Peyer's patch (tissue), 4 donors: ENCODE measurements at regions not wholly inside any gene's neighbourhood (a gene's known extent, or its start where the extent isn't known, plus 50 kb on each side); places are given as distances from the start of the nearest gene placed in this dataset.

ENCODE experiments used
- DNase-seq, 3 donors: peaks; one replicate each; pipeline ENCODE4 v3.0.0-alpha.2; 2017 to 2019
- H3K27ac ChIP-seq, 4 donors: fragments of 200-600 bp; sonication (generic); one replicate each; pipeline ENCODE4 v1.5.1; 2016 to 2019
- H3K27me3 ChIP-seq, 2 donors: fragments of 200-600 bp; sonication (generic); one replicate each; pipeline ENCODE4 v1.5.1; 2019
- H3K36me3 ChIP-seq, 3 donors: fragments of 200-600 bp; sonication (generic); one replicate each; pipeline ENCODE4 v1.5.1; 2016 to 2019
- H3K4me1 ChIP-seq, 4 donors: fragments of 200-600 bp; sonication (generic); one replicate each; pipeline ENCODE4 v1.5.1; 2016 to 2019
- H3K4me3 ChIP-seq, 4 donors: fragments of 200-600 bp; sonication (generic); 1 replicate in 3 of 4; 2 replicates in 1 of 4; pipeline ENCODE4 v1.5.1; 2016 to 2019; ENCODE audit warnings: mild to moderate bottlenecking in 1 of 4
- H3K9me3 ChIP-seq, 4 donors: fragments of 200-600 bp; sonication (generic); one replicate each; pipeline ENCODE4 v1.5.1; 2016 to 2019; ENCODE audit warnings: mild to moderate bottlenecking in 1 of 4
- POLR2A ChIP-seq, 2 donors: fragments of 450-650 bp; IDR thresholded peaks; one replicate each; pipeline ENCODE4 v1.5.1; 2017; ENCODE audit warnings: antibody characterized with exemption in 2 of 2, mild to moderate bottlenecking in 2 of 2, moderate library complexity in 2 of 2
- TF ChIP-seq, protein P1 (sequence below), 6 experiments: fragments of 450-650 bp in 4 of 6; fragments of 200-600 bp in 2 of 6; sonication (generic) in 1 of 6; IDR thresholded peaks; one replicate each; pipeline ENCODE4 v1.5.1; 2017 to 2019; ENCODE audit warnings: antibody characterized with exemption in 6 of 6, mild to moderate bottlenecking in 3 of 6, moderate library complexity in 1 of 6

DNA sequence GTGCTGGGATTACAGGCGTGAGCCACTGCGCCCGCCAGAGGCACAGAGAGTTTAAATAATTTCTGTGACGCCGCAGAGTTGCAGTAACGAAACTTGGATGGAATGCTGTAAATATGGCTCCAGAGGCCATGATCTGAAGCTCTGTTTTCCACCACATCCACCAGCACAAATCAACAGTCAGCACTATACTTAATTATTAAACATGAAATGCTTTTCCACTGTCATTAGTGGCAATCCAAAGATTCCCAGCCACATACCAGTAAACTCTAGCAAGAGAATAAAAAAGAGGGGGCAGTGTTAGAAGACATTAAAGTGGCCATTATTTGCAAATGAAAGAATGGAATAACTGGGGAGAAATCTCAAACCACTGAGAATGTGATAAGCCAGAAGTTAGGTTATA lies 242.5 kb downstream of the DIRAS2 start:
- no peak for DNase-seq
- TF ChIP-seq, protein P1, sequence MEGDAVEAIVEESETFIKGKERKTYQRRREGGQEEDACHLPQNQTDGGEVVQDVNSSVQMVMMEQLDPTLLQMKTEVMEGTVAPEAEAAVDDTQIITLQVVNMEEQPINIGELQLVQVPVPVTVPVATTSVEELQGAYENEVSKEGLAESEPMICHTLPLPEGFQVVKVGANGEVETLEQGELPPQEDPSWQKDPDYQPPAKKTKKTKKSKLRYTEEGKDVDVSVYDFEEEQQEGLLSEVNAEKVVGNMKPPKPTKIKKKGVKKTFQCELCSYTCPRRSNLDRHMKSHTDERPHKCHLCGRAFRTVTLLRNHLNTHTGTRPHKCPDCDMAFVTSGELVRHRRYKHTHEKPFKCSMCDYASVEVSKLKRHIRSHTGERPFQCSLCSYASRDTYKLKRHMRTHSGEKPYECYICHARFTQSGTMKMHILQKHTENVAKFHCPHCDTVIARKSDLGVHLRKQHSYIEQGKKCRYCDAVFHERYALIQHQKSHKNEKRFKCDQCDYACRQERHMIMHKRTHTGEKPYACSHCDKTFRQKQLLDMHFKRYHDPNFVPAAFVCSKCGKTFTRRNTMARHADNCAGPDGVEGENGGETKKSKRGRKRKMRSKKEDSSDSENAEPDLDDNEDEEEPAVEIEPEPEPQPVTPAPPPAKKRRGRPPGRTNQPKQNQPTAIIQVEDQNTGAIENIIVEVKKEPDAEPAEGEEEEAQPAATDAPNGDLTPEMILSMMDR (IDR thresholded peaks at IDR 0.05), result no peak
- TF ChIP-seq POLR2A (IDR thresholded peaks at IDR 0.05), result no peak

DNA sequence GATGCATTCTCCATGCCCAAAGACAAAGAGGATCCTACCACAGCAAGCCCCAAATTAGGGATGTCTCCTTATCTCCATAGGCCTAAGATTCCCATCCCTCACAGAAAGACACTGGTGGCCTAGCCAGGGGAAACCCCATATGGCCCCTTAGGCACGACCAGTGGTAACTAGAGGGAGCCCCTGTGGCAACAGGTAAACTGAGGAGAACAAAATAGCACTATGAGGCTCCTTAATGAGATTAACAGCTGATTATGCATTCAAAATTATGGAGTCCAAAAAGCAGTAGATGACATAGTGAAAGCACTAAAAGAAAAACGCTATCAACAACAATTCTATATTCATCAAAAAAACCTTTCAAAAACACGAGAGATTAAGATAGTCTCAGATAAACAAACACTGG lies 234.0 kb downstream of the DIRAS2 start:
- no peaks in the 10 kb centered on the region for H3K27me3 ChIP-seq
- TF ChIP-seq POLR2A (IDR thresholded peaks at IDR 0.05), result no peak
- TF ChIP-seq, protein P1 (IDR thresholded peaks at IDR 0.05), result no peak
- H3K36me3 ChIP-seq, result no peaks in the 10 kb centered on the region
- no peak overlapping the region for H3K27ac ChIP-seq
- no peak for DNase-seq
- H3K4me1 ChIP-seq, result no peaks in the 10 kb centered on the region
- peaks cover 0 to 7% (median 0%) of the 10 kb centered on the region in 4 donors for H3K9me3 ChIP-seq
- no peak overlapping the region for H3K4me3 ChIP-seq

More for the DNA sequence above, 242.5 kb downstream of the DIRAS2 start:
- H3K36me3 ChIP-seq, result no peaks in the 10 kb centered on the region
- H3K9me3 ChIP-seq, result no peaks in the 10 kb centered on the region
- no peak overlapping the region for H3K4me3 ChIP-seq
- no peaks in the 10 kb centered on the region for H3K4me1 ChIP-seq
- H3K27ac ChIP-seq, result no peak overlapping the region
- no peaks in the 10 kb centered on the region for H3K27me3 ChIP-seq

DNA sequence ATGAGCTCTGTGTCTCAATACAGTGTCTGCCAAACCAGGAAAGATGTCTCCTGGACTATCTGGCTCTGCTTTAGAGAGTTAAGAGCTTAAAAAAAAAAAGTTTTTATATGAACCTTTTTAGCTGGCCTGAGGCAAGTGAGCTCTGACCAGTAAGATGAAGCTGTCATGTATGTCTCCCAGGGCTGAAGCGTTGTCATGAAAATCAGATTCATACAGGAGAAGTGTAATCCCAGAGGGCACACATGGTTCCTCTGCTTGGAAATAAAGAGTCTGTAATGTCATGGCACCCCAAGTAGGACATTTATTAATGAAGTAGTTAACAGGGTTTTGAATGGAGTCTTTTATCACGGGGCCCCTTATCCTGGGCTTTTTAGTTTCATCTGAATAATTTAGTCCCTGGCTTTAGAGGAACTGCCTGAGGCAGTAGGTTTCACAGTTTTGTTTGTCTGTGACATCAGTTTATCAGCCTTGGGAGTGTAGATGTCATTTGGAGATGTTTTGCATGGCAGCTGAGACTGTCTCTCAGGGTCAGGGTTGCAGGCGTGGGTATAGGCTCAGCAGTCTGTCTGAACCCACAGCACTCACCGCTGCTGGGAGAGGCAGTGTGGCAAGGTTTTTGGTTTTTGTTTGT lies 223.3 kb downstream of the DIRAS2 start:
- H3K4me3 ChIP-seq, result no peak overlapping the region
- H3K4me1 ChIP-seq, result no peaks in the 10 kb centered on the region
- no peak overlapping the region for H3K27ac ChIP-seq
- no peaks in the 10 kb centered on the region for H3K9me3 ChIP-seq
- H3K27me3 ChIP-seq, result no peaks in the 10 kb centered on the region
- TF ChIP-seq POLR2A (IDR thresholded peaks at IDR 0.05), result no peak
- TF ChIP-seq, protein P1 (IDR thresholded peaks at IDR 0.05), result no peak
- H3K36me3 ChIP-seq, result no peaks in the 10 kb centered on the region
- DNase-seq, result no peak

DNA sequence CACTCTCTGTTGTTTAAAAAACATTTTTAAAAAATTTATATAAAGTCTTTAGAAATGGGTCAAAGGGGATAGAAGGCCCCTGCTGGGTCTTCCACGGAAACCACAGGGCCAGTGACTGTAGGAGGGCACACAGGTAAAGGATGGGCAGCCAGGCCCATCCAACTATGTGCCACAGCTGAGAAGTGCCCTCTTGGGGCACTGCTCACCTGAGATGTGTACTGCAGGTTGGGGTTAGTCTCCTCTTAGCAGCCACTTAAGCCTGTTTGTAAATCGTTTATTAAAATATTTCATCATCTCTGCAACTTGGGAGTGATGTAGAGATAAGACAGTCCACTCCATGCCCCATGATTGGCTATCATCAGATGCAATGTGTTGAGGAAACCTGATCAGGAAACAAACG lies 222.4 kb downstream of the DIRAS2 start:
- H3K27ac ChIP-seq, result no peak overlapping the region
- TF ChIP-seq POLR2A (IDR thresholded peaks at IDR 0.05), result no peak
- TF ChIP-seq, protein P1 (IDR thresholded peaks at IDR 0.05), result no peak
- no peaks in the 10 kb centered on the region for H3K27me3 ChIP-seq
- DNase-seq, result no peak
- H3K4me3 ChIP-seq, result no peak overlapping the region
- no peaks in the 10 kb centered on the region for H3K36me3 ChIP-seq
- H3K9me3 ChIP-seq, result no peaks in the 10 kb centered on the region
- no peaks in the 10 kb centered on the region for H3K4me1 ChIP-seq

DNA sequence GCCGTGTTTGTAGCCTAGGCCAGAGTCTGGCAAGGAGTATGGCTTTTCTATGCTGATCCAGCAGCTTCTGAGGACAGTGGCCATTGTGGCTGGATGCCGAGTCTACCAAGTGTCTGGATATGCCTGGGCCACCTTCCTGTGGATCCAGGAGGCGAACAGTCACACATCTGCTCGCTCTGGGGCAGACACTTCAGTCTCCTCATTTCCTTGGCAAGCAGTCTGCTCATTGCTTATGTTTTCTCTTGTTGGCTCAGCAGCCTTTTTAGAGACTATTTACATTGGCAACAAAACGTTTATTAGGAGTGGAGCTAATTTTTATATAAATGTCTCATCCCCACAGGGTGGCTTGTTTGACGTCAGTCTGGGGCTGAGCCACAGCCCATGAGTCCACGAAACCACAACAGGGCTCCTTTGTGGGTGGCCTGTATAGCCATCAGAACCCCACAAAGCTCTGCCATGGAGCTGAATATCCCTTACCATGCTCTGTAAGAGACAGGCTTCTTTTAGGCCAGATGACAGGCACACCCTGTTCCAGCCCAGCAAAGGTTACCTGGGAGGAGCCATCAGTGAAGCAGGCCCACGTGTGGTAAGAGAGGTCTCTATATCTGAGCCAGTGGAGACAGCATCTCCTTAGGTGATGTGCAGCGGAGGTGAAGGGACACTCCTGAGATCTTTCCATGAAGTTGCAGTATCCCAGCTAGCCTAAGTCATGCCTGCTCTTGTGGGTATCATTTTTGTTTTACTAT lies 221.7 kb downstream of the DIRAS2 start:
- H3K4me3 ChIP-seq, result no peak overlapping the region
- DNase-seq, result no peak
- no peaks in the 10 kb centered on the region for H3K27me3 ChIP-seq
- H3K36me3 ChIP-seq, result no peaks in the 10 kb centered on the region
- no peak overlapping the region for H3K27ac ChIP-seq
- no peaks in the 10 kb centered on the region for H3K9me3 ChIP-seq
- no peaks in the 10 kb centered on the region for H3K4me1 ChIP-seq
- TF ChIP-seq, protein P1 (IDR thresholded peaks at IDR 0.05), result no peak
- no peak for TF ChIP-seq POLR2A (IDR thresholded peaks at IDR 0.05)
